ENCODE measurements at regions not wholly inside any gene's neighbourhood (a gene's known extent, or its start where the extent isn't known, plus 50 kb on each side); places are given as distances from the start of the nearest gene placed in this dataset.

DNA sequence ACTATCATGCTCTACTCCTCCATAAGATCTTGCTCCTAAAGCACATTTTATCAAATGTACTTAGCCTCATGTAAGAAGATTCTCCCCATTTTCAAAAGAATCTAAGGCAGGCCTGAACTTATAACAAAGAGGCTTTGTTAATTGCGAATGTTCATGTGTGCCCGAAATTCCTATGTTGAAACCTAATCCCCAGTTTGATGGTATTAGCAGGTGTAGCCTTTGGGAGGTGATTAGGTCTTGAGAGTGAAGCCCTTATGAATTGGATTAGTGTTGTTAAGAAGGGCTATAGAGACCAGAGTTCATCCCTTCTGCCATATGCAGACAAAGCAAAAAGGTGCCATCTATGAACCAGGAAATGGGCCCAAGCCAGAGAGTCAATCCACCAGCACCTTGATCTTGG is 234.5 kb downstream of the PAX3 start:
- Histone ChIP-seq H4K20me1 (ENCODE audit: control insufficient read depth, extremely low read depth, insufficient read depth, low read length) (no peaks in the 10 kb centered on the region), H3K4me1 (ENCODE audit: control insufficient read depth, extremely low read depth, insufficient read depth, low read length) (no peaks in the 10 kb centered on the region), H3K4me3 (replicated peaks in 1 of 4; ENCODE audit: control extremely low read depth in 1 of 4, insufficient read depth in 1 of 4, low read depth in 3 of 4, low read length in 4 of 4) (no peak overlapping the region), H3K9me3 (ENCODE audit: control insufficient read depth, insufficient read depth, low read depth, low read length) (no peaks in the 10 kb centered on the region), H2AFZ (ENCODE audit: low read length) (no peak overlapping the region), H3K9ac (ENCODE audit: insufficient read depth, low read length) (no peak overlapping the region), H3K27ac (ENCODE audit: insufficient read depth, low read length) (no peak overlapping the region), H3K79me2 (ENCODE audit: control insufficient read depth, insufficient read depth, low read length) (no peaks in the 10 kb centered on the region), H3K4me2 (ENCODE audit: extremely low read depth, insufficient read depth, low read length) (no peak overlapping the region), H3K27me3 (ENCODE audit: control insufficient read depth, insufficient read depth, low read length) (no peaks in the 10 kb centered on the region), H3K36me3 (ENCODE audit: control insufficient read depth, insufficient read depth, low read length) (no peaks in the 10 kb centered on the region)
- TF ChIP-seq, protein P1, sequence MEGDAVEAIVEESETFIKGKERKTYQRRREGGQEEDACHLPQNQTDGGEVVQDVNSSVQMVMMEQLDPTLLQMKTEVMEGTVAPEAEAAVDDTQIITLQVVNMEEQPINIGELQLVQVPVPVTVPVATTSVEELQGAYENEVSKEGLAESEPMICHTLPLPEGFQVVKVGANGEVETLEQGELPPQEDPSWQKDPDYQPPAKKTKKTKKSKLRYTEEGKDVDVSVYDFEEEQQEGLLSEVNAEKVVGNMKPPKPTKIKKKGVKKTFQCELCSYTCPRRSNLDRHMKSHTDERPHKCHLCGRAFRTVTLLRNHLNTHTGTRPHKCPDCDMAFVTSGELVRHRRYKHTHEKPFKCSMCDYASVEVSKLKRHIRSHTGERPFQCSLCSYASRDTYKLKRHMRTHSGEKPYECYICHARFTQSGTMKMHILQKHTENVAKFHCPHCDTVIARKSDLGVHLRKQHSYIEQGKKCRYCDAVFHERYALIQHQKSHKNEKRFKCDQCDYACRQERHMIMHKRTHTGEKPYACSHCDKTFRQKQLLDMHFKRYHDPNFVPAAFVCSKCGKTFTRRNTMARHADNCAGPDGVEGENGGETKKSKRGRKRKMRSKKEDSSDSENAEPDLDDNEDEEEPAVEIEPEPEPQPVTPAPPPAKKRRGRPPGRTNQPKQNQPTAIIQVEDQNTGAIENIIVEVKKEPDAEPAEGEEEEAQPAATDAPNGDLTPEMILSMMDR (conservative IDR thresholded peaks at IDR 0.05 in 1 of 2, IDR thresholded peaks at IDR 0.05 in 1 of 2; ENCODE audit: low read depth in 1 of 2, low read length in 2 of 2): no peak
- DNase-seq (ENCODE audit: low read depth in 2 of 2): no peak

DNA sequence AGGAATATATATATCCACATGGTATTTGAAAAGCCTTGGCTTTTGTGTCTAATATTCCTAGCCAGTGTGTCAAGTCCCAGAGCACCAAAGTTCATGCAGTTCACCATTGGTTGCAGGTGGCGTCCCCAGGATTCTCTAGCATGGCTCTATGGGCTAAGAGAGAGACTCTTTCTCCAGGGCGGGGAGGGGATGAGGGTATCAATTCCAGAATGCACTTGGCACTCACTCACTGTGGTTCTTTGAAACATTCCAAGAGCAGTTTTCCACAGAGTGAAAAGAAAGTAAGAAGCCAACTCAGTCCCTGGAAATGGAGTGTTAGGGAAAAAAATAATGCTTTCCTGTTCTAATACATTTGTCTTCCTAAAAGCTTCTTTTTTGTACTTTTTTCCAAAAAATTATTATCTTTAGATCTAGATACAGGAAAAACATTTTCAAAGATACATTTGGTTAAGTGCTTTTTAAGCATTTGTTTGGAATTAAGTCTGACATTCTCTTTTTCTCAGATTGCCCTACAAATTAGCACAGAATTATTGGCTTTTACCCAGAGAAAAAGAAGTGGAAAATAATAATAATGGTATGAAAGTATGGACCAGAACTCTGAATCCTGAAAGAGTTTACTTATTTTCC is 239.9 kb downstream of the PAX3 start:
- H3K4me2 ChIP-seq (ENCODE audit: extremely low read depth, insufficient read depth, low read length): no peak overlapping the region
- no peaks in the 10 kb centered on the region for H3K79me2 ChIP-seq (ENCODE audit: control insufficient read depth, insufficient read depth, low read length)
- no peak overlapping the region for H3K4me3 ChIP-seq (replicated peaks in 1 of 4; ENCODE audit: control extremely low read depth in 1 of 4, insufficient read depth in 1 of 4, low read depth in 3 of 4, low read length in 4 of 4)
- H3K9ac ChIP-seq (ENCODE audit: insufficient read depth, low read length): no peak overlapping the region
- no peaks in the 10 kb centered on the region for H3K27me3 ChIP-seq (ENCODE audit: control insufficient read depth, insufficient read depth, low read length)
- TF ChIP-seq, protein P1 (conservative IDR thresholded peaks at IDR 0.05 in 1 of 2, IDR thresholded peaks at IDR 0.05 in 1 of 2; ENCODE audit: low read depth in 1 of 2, low read length in 2 of 2): no peak
- TF ChIP-seq EZH2 (IDR thresholded peaks at IDR 0.05; ENCODE audit: low read length, missing control alignments): no peak
- H3K36me3 ChIP-seq (ENCODE audit: control insufficient read depth, insufficient read depth, low read length): no peaks in the 10 kb centered on the region
- no peak overlapping the region for H3K27ac ChIP-seq (ENCODE audit: insufficient read depth, low read length)
- no peaks in the 10 kb centered on the region for H4K20me1 ChIP-seq (ENCODE audit: control insufficient read depth, extremely low read depth, insufficient read depth, low read length)
- H3K9me3 ChIP-seq (ENCODE audit: control insufficient read depth, insufficient read depth, low read depth, low read length): no peaks in the 10 kb centered on the region
- no peaks in the 10 kb centered on the region for H3K4me1 ChIP-seq (ENCODE audit: control insufficient read depth, extremely low read depth, insufficient read depth, low read length)
- DNase-seq (ENCODE audit: low read depth in 2 of 2): peak in 1 of 2 donors; percentile 40
- no peak overlapping the region for H2AFZ ChIP-seq (ENCODE audit: low read length)

DNA sequence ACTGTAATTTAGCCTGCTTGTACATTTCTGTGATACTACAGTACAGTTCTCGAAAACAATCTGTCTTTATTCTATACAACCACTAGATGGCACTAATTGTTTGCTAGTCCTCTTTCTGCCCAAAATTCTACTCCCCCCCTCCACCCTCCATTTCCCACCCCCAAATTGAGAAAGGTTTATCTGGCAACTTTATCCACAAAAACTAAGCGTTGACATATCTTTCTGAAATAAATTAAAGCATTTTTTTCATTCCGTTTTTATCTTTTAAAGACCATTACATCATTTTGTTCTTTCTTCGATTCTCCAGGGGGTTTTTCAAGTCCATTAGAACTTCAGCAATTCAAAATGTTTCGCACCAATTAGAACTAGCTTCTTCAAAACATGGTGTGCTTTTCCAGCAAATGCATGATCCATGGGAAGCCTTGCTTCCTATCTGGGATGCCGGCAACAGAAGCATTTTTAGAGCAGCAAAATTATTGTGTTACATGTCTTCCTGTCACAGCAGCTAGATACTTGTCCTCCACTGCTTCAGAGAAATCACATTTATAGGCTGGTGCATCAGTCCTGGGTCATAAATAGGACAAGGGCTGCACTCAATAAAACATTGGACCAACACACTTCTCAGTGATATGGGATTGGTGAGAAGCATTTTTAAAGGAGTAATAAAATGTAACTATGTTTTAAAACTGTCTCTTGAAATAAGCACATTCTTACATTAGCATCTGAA is 241.3 kb downstream of the PAX3 start:
- Histone ChIP-seq H4K20me1 (ENCODE audit: control insufficient read depth, extremely low read depth, insufficient read depth, low read length) (no peaks in the 10 kb centered on the region), H3K36me3 (ENCODE audit: control insufficient read depth, insufficient read depth, low read length) (no peaks in the 10 kb centered on the region), H2AFZ (ENCODE audit: low read length) (no peak overlapping the region), H3K79me2 (ENCODE audit: control insufficient read depth, insufficient read depth, low read length) (no peaks in the 10 kb centered on the region), H3K4me2 (ENCODE audit: extremely low read depth, insufficient read depth, low read length) (no peak overlapping the region), H3K4me3 (replicated peaks in 1 of 4; ENCODE audit: control extremely low read depth in 1 of 4, insufficient read depth in 1 of 4, low read depth in 3 of 4, low read length in 4 of 4) (no peak overlapping the region), H3K9me3 (ENCODE audit: control insufficient read depth, insufficient read depth, low read depth, low read length) (no peaks in the 10 kb centered on the region), H3K9ac (ENCODE audit: insufficient read depth, low read length) (no peak overlapping the region), H3K27ac (ENCODE audit: insufficient read depth, low read length) (no peak overlapping the region), H3K4me1 (ENCODE audit: control insufficient read depth, extremely low read depth, insufficient read depth, low read length) (no peaks in the 10 kb centered on the region), H3K27me3 (ENCODE audit: control insufficient read depth, insufficient read depth, low read length) (no peaks in the 10 kb centered on the region)
- TF ChIP-seq EZH2 (IDR thresholded peaks at IDR 0.05; ENCODE audit: low read length, missing control alignments): no peak
- TF ChIP-seq, protein P1 (conservative IDR thresholded peaks at IDR 0.05 in 1 of 2, IDR thresholded peaks at IDR 0.05 in 1 of 2; ENCODE audit: low read depth in 1 of 2, low read length in 2 of 2): peak; percentile 51 to 56
- DNase-seq (ENCODE audit: low read depth in 2 of 2): peak in 1 of 2 donors; percentile 26
